Ovary (tissue), 7 donors: ENCODE measurements at regions not wholly inside any gene's neighbourhood (a gene's known extent, or its start where the extent isn't known, plus 50 kb on each side); places are given as distances from the start of the nearest gene placed in this dataset.

Source experiments
- DNase-seq, 5 donors: peaks; one replicate each; pipeline ENCODE4 v3.0.0-alpha.2; 2019 to 2020
- H3K27ac ChIP-seq, 2 donors: fragments of 200-600 bp; one replicate each; pipeline versions ENCODE4 v1.5.1 to v1.8.0; 2019 to 2022
- H3K27me3 ChIP-seq: fragments of 200-600 bp; one replicate; pipeline ENCODE4 v1.8.0; 2022
- H3K36me3 ChIP-seq: fragments of 200-600 bp; sonication (generic); one replicate; pipeline ENCODE4 v1.5.1; 2019
- H3K4me1 ChIP-seq: one replicate; pipeline ENCODE4 v1.8.1; 2013; ENCODE audit warnings: mild to moderate bottlenecking, moderate library complexity; ENCODE audit not compliant: insufficient read depth
- H3K4me3 ChIP-seq: fragments of 200-600 bp; sonication (generic); one replicate; pipeline ENCODE4 v1.5.1; 2017
- H3K9me3 ChIP-seq, 2 donors: fragments of 200-600 bp in 1 of 2; sonication (generic) in 1 of 2; one replicate each; pipeline versions ENCODE4 v1.5.1 to v1.8.1; 2013 to 2019; ENCODE audit warnings: mild to moderate bottlenecking in 1 of 2, moderate library complexity in 1 of 2
- CTCF ChIP-seq, 3 donors: fragments of 450-650 bp in 2 of 3; fragments of 200-600 bp in 1 of 3; IDR thresholded peaks; one replicate each; pipeline versions ENCODE4 v1.5.1 to v1.8.0; 2016 to 2022; ENCODE audit warnings: antibody characterized with exemption in 3 of 3, mild to moderate bottlenecking in 1 of 3
- EP300 ChIP-seq: sonication (generic); formaldehyde crosslinking; IDR thresholded peaks from one replicate; pipeline ENCODE4 v1.6.1; 2017; ENCODE audit warnings: antibody characterized with exemption
- POLR2A ChIP-seq: fragments of 450-650 bp; IDR thresholded peaks from one replicate; pipeline ENCODE4 v1.6.1; 2017; ENCODE audit warnings: antibody characterized with exemption, mild to moderate bottlenecking, moderate library complexity
- WGBS, 3 donors: extraction: QIAGEN DNeasy Blood & Tissue Kit in 1 of 3; methylation state at CpG; one replicate each; pipeline versions ENCODE4 v1.1.5 to v1.1.7; 2013 to 2017; 5-methylcytosine and 5-hydroxymethylcytosine counted together
- intact Hi-C, 4 donors: fragments of 100-400 bp; cut with DNase I; formaldehyde crosslinking; loops; one replicate each; pipeline versions ENCODE4 v1.11.0 to v1.15.1; 2022 to 2023
- donor health status: DM: no; HTN: no; CAD: no; lungs with moderate emphysema.
- donor health status: DM: no; HTN: no; CAD: no.
- donor health status: Bipolar disorder and iron deficiency.
- donor health status: DM: no; HTN: no; CAD: no.
- donor health status: DM: yes; HTN: yes; CAD: no.

GRCh38 chr6:114523508-114523907 lies 180.7 kb upstream of the HS3ST5 start:
- Histone ChIP-seq H3K4me3 (no peak overlapping the region), H3K9me3 (no peaks in the 10 kb centered on the region), H3K4me1 (no peaks in the 10 kb centered on the region), H3K36me3 (no peaks in the 10 kb centered on the region), H3K27ac (no peak overlapping the region), H3K27me3 (no peaks in the 10 kb centered on the region)
- intact Hi-C loops = no loop called here
- TF ChIP-seq CTCF (IDR thresholded peaks at IDR 0.05) (no peak), EP300 (no peak), POLR2A (no peak)
- no peak for DNase-seq
- WGBS, 3 donors = 86 to 91% (median 88%) methylated on average over 2 of the region's 2 CpGs

GRCh38 chr6:114521926-114522325 lies 179.1 kb upstream of the HS3ST5 start:
- Histone ChIP-seq H3K27ac (no peak overlapping the region), H3K9me3 (no peaks in the 10 kb centered on the region), H3K4me1 (no peaks in the 10 kb centered on the region), H3K36me3 (no peaks in the 10 kb centered on the region), H3K4me3 (no peak overlapping the region), H3K27me3 (no peaks in the 10 kb centered on the region)
- TF ChIP-seq EP300 = no peak
- no peak for TF ChIP-seq CTCF (IDR thresholded peaks at IDR 0.05)
- no peak for TF ChIP-seq POLR2A
- intact Hi-C loops = no loop called here
- 73 to 75% (median 74%) methylated on average over 3 of the region's 3 CpGs for WGBS, 3 donors
- no peak for DNase-seq

- Histone ChIP-seq H3K9me3 (no peaks in the 10 kb centered on the region), H3K27me3 (no peaks in the 10 kb centered on the region), H3K36me3 (no peaks in the 10 kb centered on the region), H3K4me1 (no peaks in the 10 kb centered on the region), H3K4me3 (no peak overlapping the region), H3K27ac (no peak overlapping the region)
- intact Hi-C loops = no loop called here
- no peak for DNase-seq
- 81 to 90% (median 87%) methylated on average over 3 of the region's 3 CpGs for WGBS, 3 donors
- TF ChIP-seq EP300 (no peak), CTCF (IDR thresholded peaks at IDR 0.05) (no peak), POLR2A (no peak)
Measured at GRCh38 chr6:114520976-114521375, 178.2 kb upstream of the HS3ST5 start.

DNA sequence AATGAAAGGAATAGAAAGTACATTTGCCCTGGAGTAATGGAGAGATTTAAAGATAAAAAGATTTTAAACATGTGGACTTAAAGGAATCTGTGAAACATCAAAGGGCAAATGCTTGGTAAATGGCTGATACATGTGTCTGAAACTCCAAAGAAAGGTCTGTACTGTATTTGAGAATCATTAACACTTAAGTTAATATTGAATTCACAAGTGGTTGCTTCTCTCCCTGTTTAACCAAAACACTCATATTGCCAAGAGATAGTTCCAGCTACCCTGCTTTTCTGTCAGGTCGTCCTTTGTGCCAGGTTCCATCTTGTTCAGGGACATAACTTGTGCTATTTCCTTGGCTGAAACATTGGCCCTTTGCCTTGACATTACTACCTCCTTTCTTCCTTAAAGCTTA lies 171.3 kb upstream of the HS3ST5 start:
- H3K9me3 ChIP-seq = no peaks in the 10 kb centered on the region
- no peaks in the 10 kb centered on the region for H3K27me3 ChIP-seq
- H3K4me1 ChIP-seq = no peaks in the 10 kb centered on the region
- no peak overlapping the region for H3K27ac ChIP-seq
- H3K4me3 ChIP-seq = no peak overlapping the region
- WGBS, 3 donors = 14 to 43% (median 15%) methylated on average over 1 of the region's 1 CpG
- no peak for DNase-seq
- H3K36me3 ChIP-seq = no peaks in the 10 kb centered on the region
- intact Hi-C loops = no loop called here
- TF ChIP-seq CTCF (IDR thresholded peaks at IDR 0.05) = no peak

DNA sequence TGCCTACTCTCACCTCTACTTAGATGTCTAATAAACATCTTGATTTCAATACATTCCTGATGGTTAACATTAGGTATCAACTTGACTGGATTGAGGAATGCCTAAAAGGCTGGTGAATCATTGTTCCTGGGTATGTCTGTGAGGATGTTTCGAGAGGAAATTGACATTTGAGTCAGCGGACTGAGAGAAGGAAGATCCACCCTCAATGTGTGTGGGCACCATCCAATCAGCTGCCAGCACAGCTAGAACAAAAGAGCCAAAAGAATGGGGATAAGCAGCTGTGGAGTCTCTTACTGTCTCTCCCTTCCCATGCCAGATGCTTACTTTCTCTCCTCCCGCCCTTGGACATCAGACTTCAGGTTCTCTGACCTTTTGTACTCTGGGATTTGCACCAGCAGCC lies 128.6 kb upstream of the HS3ST5 start:
- intact Hi-C loops = no loop called here
- no peak overlapping the region for H3K27ac ChIP-seq
- 79 to 89% (median 86%) methylated on average over 3 of the region's 3 CpGs for WGBS, 3 donors

More for the DNA sequence above, 128.6 kb upstream of the HS3ST5 start:
- no peak for TF ChIP-seq CTCF (IDR thresholded peaks at IDR 0.05)
- TF ChIP-seq POLR2A = no peak
- no peak for TF ChIP-seq EP300
- Histone ChIP-seq H3K4me3 (no peak overlapping the region), H3K36me3 (no peaks in the 10 kb centered on the region), H3K9me3 (no peaks in the 10 kb centered on the region), H3K27me3 (no peaks in the 10 kb centered on the region), H3K4me1 (no peaks in the 10 kb centered on the region)
- DNase-seq = no peak
